Lung (tissue), 11 donors: ENCODE measurements at regions not wholly inside any gene's neighbourhood (a gene's known extent, or its start where the extent isn't known, plus 50 kb on each side); places are given as distances from the start of the nearest gene placed in this dataset.

Source experiments
- ATAC-seq: fragments of 200-7000 bp; cut with Tn5 transposase; one replicate; pipeline ENCODE4 v1.9.1; 2020; ENCODE audit warnings: moderate number of reproducible peaks; ENCODE audit not compliant: insufficient read depth, low FRiP score
- DNase-seq, 3 donors: peaks; one replicate each; pipeline ENCODE4 v3.0.0-alpha.2; 2013 to 2017
- H3K27ac ChIP-seq, 2 donors: one replicate each; pipeline ENCODE4 v1.5.1; 2013; ENCODE audit warnings: mild to moderate bottlenecking in 2 of 2, moderate library complexity in 2 of 2, control low read depth in 1 of 2, inconsistent platforms in 1 of 2, low read depth in 1 of 2, low read length in 1 of 2
- H3K27me3 ChIP-seq, 3 donors: one replicate each; pipeline ENCODE4 v1.5.1; 2013; ENCODE audit warnings: low read length in 2 of 3; ENCODE audit not compliant: control insufficient read depth in 3 of 3, insufficient read depth in 3 of 3
- H3K36me3 ChIP-seq, 4 donors: one replicate each; pipeline ENCODE4 v1.5.1; 2013; ENCODE audit warnings: low read length in 4 of 4, mild to moderate bottlenecking in 1 of 4, moderate library complexity in 1 of 4; ENCODE audit not compliant: control insufficient read depth in 4 of 4, insufficient read depth in 4 of 4
- H3K4me1 ChIP-seq, 5 donors: one replicate each; pipeline ENCODE4 v1.5.1; 2013; ENCODE audit warnings: low read length in 5 of 5, mild to moderate bottlenecking in 2 of 5, moderate library complexity in 1 of 5; ENCODE audit not compliant: control insufficient read depth in 5 of 5, insufficient read depth in 5 of 5
- H3K4me3 ChIP-seq: one replicate; pipeline ENCODE4 v1.5.1; 2013; ENCODE audit warnings: mild to moderate bottlenecking, control low read depth, moderate library complexity
- H3K9ac ChIP-seq, 2 donors: one replicate each; pipeline ENCODE4 v1.5.1; 2013; ENCODE audit warnings: low read length in 2 of 2, control low read depth in 1 of 2; ENCODE audit not compliant: insufficient read depth in 1 of 2
- H3K9me3 ChIP-seq, 4 donors: one replicate each; pipeline ENCODE4 v1.5.1; 2013; ENCODE audit warnings: low read length in 3 of 4, mild to moderate bottlenecking in 1 of 4, moderate library complexity in 1 of 4; ENCODE audit not compliant: control insufficient read depth in 4 of 4, insufficient read depth in 3 of 4
- CTCF ChIP-seq: IDR thresholded peaks from 2 replicates; pipeline ENCODE4 v1.5.1; 2012; ENCODE audit warnings: mild to moderate bottlenecking; ENCODE audit errors: control extremely low read depth, extremely low read depth
- WGBS, 2 donors: extraction: QIAGEN DNeasy Blood & Tissue Kit; methylation state at CpG; one replicate each; pipeline ENCODE4 v1.1.7; 2013; 5-methylcytosine and 5-hydroxymethylcytosine counted together
- donor health status: control.
- donor health status: control.
- donor health status: Bipolar disorder and iron deficiency.
- donor health status: healthy.
- donor health status: DM: yes; HTN: yes; CAD: no.

- no peaks in the 10 kb centered on the region for H3K4me1 ChIP-seq
- no peak for ATAC-seq
- no peak for DNase-seq
- WGBS, 2 donors: 92 to 96% methylated on average over 3 of the region's 3 CpGs
- H3K36me3 ChIP-seq: no peaks in the 10 kb centered on the region
- no peak overlapping the region for H3K4me3 ChIP-seq
- H3K9ac ChIP-seq: no peak overlapping the region
- H3K27me3 ChIP-seq: no peaks in the 10 kb centered on the region
- H3K9me3 ChIP-seq: peaks cover 0 to 3% (median under 1%) of the 10 kb centered on the region in 4 donors
- no peak for TF ChIP-seq CTCF
- H3K27ac ChIP-seq: no peak overlapping the region
Observed at GRCh38 chr12:20199780-20200179, 168.6 kb upstream of the PDE3A start.

- TF ChIP-seq CTCF: no peak
- Histone ChIP-seq H3K27ac (no peak overlapping the region), H3K27me3 (no peaks in the 10 kb centered on the region), H3K9me3 (peaks cover 0 to 2% (median 0%) of the 10 kb centered on the region in 4 donors), H3K9ac (no peak overlapping the region), H3K4me3 (no peak overlapping the region), H3K36me3 (no peaks in the 10 kb centered on the region), H3K4me1 (no peaks in the 10 kb centered on the region)
- DNase-seq: no peak
- ATAC-seq: no peak
Observed at GRCh38 chr12:20201733-20202132, 166.6 kb upstream of the PDE3A start.

- H3K4me1 ChIP-seq: peaks cover 0 to under 1% (median 0%) of the 10 kb centered on the region in 5 donors
- ATAC-seq (no peak), DNase-seq (no peak)
- no peaks in the 10 kb centered on the region for H3K27me3 ChIP-seq
- TF ChIP-seq CTCF: no peak
- H3K27ac ChIP-seq: peak overlapping the region in 1 of 2 donors; percentile 33
- 79 to 90% methylated on average over 2 of the region's 2 CpGs for WGBS, 2 donors
- no peak overlapping the region for H3K4me3 ChIP-seq
- no peak overlapping the region for H3K9ac ChIP-seq
- H3K36me3 ChIP-seq: no peaks in the 10 kb centered on the region
- peaks cover 0 to 2% (median 0%) of the 10 kb centered on the region in 4 donors for H3K9me3 ChIP-seq
Observed at GRCh38 chr12:20205854-20206253, 162.5 kb upstream of the PDE3A start.

GRCh38 chr12:20206410-20206809, 161.9 kb upstream of the PDE3A start:
- Histone ChIP-seq H3K4me3 (no peak overlapping the region), H3K27ac (peak overlapping the region in 1 of 2 donors; percentile 33), H3K9me3 (peaks cover 0 to 2% (median 0%) of the 10 kb centered on the region in 4 donors), H3K4me1 (peaks cover 0 to 4% (median 0%) of the 10 kb centered on the region in 5 donors), H3K27me3 (no peaks in the 10 kb centered on the region), H3K9ac (no peak overlapping the region), H3K36me3 (no peaks in the 10 kb centered on the region)
- no peak for ATAC-seq
- TF ChIP-seq CTCF: no peak
- WGBS, 2 donors: 80 to 81% methylated on average over 2 of the region's 2 CpGs
- DNase-seq: no peak
